Left renal pelvis (tissue), 4 donors: ENCODE measurements at regions not wholly inside any gene's neighbourhood (a gene's known extent, or its start where the extent isn't known, plus 50 kb on each side); places are given as distances from the start of the nearest gene placed in this dataset.
A peak's percentile ranks its signal among the peaks of the same experiment; 100 is the strongest.

ENCODE experiments used
- DNase-seq, 4 donors: peaks; one replicate each; pipeline ENCODE4 v3.0.0-alpha.2; 2013; ENCODE audit warnings: low read depth in 4 of 4, low spot score in 3 of 4

GRCh38 chr3:84825817-84826216, 133.0 kb upstream of the CADM2 start:
- no peak for DNase-seq

GRCh38 chr3:84830476-84830875, 128.3 kb upstream of the CADM2 start:
- no peak for DNase-seq

GRCh38 chr3:84835366-84835765, 123.4 kb upstream of the CADM2 start:
- no peak for DNase-seq

GRCh38 chr3:84836961-84837360, 121.8 kb upstream of the CADM2 start:
- peak in 2 of 4 donors; percentile 3 for DNase-seq

- DNase-seq = no peak
Observed at GRCh38 chr3:84877092-84877491, 81.7 kb upstream of the CADM2 start.

- DNase-seq = no peak
Observed at GRCh38 chr3:84881288-84881687, 77.5 kb upstream of the CADM2 start.

- DNase-seq = no peak
Observed at GRCh38 chr3:84885199-84885882, 73.4 kb upstream of the CADM2 start.

- DNase-seq = no peak
Observed at GRCh38 chr3:84891851-84892250, 66.9 kb upstream of the CADM2 start.

GRCh38 chr3:84893211-84893610, 65.6 kb upstream of the CADM2 start:
- DNase-seq = no peak

GRCh38 chr3:84904212-84904611, 54.6 kb upstream of the CADM2 start:
- DNase-seq = no peak

GRCh38 chr3:84904816-84905555, 53.8 kb upstream of the CADM2 start:
- DNase-seq = no peak

GRCh38 chr3:84905556-84905920, 53.3 kb upstream of the CADM2 start:
- no peak for DNase-seq

- no peak for DNase-seq
Observed at GRCh38 chr3:84906065-84906464, 52.7 kb upstream of the CADM2 start.
